ENCODE measurements at regions not wholly inside any gene's neighbourhood (a gene's known extent, or its start where the extent isn't known, plus 50 kb on each side); places are given as distances from the start of the nearest gene placed in this dataset.

GRCh38 chr9:13380903-13381302 is 101.4 kb upstream of the MPDZ start:
- ChIA-PET POLR2A (ENCODE audit: low non-redundant PET) (interaction anchor here (0.5 kb wide), 1 partner anchor 654 kb away, joined by 3 read pairs; no protein-coding TSS in a partner anchor), CTCF (interaction anchor here (0.5 to 0.6 kb wide), 2 partner anchors 65 to 851 kb away, joined by 3 read pairs; no protein-coding TSS in a partner anchor)
- DNase-seq (ENCODE audit: low spot score): no peak
- H3K27ac ChIP-seq: no peak overlapping the region
- TF ChIP-seq CTCF (conservative IDR thresholded peaks at IDR 0.05; ENCODE audit: low read depth): no peak

- H3K27ac ChIP-seq: no peak overlapping the region
- CTCF ChIA-PET: no interaction called here
- no peak for DNase-seq (ENCODE audit: low spot score)
- POLR2A ChIA-PET (ENCODE audit: low non-redundant PET): no interaction called here
- no peak for TF ChIP-seq CTCF (conservative IDR thresholded peaks at IDR 0.05; ENCODE audit: low read depth)
Measured at GRCh38 chr9:13378154-13378553, 98.7 kb upstream of the MPDZ start.

GRCh38 chr9:13377171-13377925 is 97.9 kb upstream of the MPDZ start:
- DNase-seq (ENCODE audit: low spot score): no peak
- POLR2A ChIA-PET (ENCODE audit: low non-redundant PET): no interaction called here
- no peak overlapping the region for H3K27ac ChIP-seq
- CTCF ChIA-PET: no interaction called here
- TF ChIP-seq CTCF (conservative IDR thresholded peaks at IDR 0.05; ENCODE audit: low read depth): no peak

GRCh38 chr9:13372510-13372909 is 93.0 kb upstream of the MPDZ start:
- CTCF ChIA-PET: no interaction called here

GRCh38 chr9:13369431-13369830 is 89.9 kb upstream of the MPDZ start:
- no peak overlapping the region for H3K27ac ChIP-seq
- CTCF ChIA-PET: no interaction called here
- TF ChIP-seq CTCF (conservative IDR thresholded peaks at IDR 0.05; ENCODE audit: low read depth): no peak
- no peak for DNase-seq (ENCODE audit: low spot score)
- POLR2A ChIA-PET (ENCODE audit: low non-redundant PET): no interaction called here

More at GRCh38 chr9:13372510-13372909, 93.0 kb upstream of the MPDZ start:
- TF ChIP-seq CTCF (conservative IDR thresholded peaks at IDR 0.05; ENCODE audit: low read depth): no peak
- H3K27ac ChIP-seq: no peak overlapping the region
- POLR2A ChIA-PET (ENCODE audit: low non-redundant PET): no interaction called here
- no peak for DNase-seq (ENCODE audit: low spot score)

GRCh38 chr9:13367784-13368183 is 88.3 kb upstream of the MPDZ start:
- no peak overlapping the region for H3K27ac ChIP-seq
- ChIA-PET POLR2A (ENCODE audit: low non-redundant PET) (no interaction called here), CTCF (no interaction called here)
- no peak for DNase-seq (ENCODE audit: low spot score)
- TF ChIP-seq CTCF (conservative IDR thresholded peaks at IDR 0.05; ENCODE audit: low read depth): no peak

All from RWPE1 (cell line).